T47D (cell line): ENCODE measurements at regions not wholly inside any gene's neighbourhood (a gene's known extent, or its start where the extent isn't known, plus 50 kb on each side); places are given as distances from the start of the nearest gene placed in this dataset.

Experiments used
- DNase-seq, 2 experiments: peaks; one replicate each; pipeline versions ENCODE4 v3.0.0 to v3.0.0-alpha.2; 2011 to 2012; ENCODE audit warnings: low read depth in 1 of 2, low spot score in 1 of 2
- JUND ChIP-seq: IDR thresholded peaks from 2 replicates; pipeline ENCODE4 v1.6.1; 2012; ENCODE audit warnings: low read depth
- in situ Hi-C: cut with HindIII; loops from 2 replicates; pipeline ENCODE4 v1.10.0; 2016; ENCODE audit warnings: low sequenced_read_pairs, low pct_unique_long_range_greater_than_20kb

GRCh38 chr4:4613641-4614286, 71.9 kb upstream of the STX18 start:
- in situ Hi-C loops, result no loop called here
- no peak for TF ChIP-seq JUND
- no peak for DNase-seq

GRCh38 chr4:4613126-4613465, 71.2 kb upstream of the STX18 start:
- in situ Hi-C loops, result no loop called here
- TF ChIP-seq JUND, result no peak
- DNase-seq, result no peak

- no peak for TF ChIP-seq JUND
- DNase-seq, result no peak
- in situ Hi-C loops, result no loop called here
Measured at GRCh38 chr4:4610672-4611071, 68.8 kb upstream of the STX18 start.

- no peak for TF ChIP-seq JUND
- no peak for DNase-seq
- in situ Hi-C loops, result no loop called here
Measured at GRCh38 chr4:4609622-4610334, 67.9 kb upstream of the STX18 start.

DNA sequence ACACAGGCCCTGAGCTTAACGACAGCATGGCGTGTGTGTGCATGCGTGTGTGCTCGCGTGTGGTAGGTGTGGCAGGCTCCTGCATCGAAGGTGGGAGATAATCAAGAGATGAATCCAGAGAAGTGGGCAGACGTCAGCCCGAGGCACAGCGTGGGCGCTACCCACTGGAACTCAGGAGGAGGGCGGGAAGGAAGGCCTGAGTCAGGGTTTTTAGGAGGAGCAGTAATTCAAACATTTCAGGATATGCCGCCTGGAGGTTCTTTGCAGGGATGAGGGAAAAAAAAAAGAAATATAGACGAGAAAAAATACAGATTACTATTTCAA, 66.3 kb upstream of the STX18 start:
- no peak for DNase-seq
- in situ Hi-C loops, result no loop called here
- TF ChIP-seq JUND, result no peak

DNA sequence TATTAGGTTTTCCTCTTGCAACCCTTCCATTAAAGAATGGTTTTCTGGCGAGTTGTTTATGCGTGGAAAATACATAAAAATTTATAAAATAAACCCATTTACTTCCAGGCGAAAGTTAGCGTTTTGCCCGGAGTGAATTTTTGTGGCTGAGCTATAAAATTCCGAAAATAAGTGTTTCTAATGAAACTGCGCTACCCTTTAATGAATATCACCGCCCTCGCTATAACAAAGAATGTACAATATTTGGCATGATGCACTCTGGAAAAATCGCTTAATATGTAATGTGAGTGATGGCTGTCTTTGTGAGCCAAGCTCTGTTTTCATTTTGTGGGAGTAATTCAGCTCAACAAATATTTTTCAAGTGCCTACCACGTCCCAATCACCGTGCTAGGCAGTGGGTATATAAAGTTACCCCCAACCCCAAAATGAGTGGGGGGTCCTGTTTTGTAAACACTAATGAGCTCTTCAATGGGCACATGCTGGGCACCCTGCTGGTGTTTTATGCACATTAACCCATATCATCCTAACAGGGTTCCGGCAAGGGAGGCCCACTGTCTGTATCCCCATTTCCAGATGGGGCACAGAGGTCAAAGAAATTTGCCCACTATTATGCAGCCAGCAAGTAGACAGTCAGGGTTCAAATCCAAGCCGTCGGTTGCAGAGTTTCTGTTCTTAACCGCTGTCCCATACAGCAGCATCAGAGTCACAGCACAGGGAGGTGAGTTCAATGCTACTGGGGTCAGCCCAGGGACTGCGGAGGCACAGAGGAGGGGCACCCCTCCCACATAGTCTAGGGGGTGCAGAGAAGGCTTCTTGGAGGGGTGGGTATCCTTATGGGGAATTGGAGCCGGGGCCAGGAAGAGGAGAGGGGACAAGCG, 65.7 kb upstream of the STX18 start:
- DNase-seq, result no peak
- TF ChIP-seq JUND, result no peak
- in situ Hi-C loops, result no loop called here

DNA sequence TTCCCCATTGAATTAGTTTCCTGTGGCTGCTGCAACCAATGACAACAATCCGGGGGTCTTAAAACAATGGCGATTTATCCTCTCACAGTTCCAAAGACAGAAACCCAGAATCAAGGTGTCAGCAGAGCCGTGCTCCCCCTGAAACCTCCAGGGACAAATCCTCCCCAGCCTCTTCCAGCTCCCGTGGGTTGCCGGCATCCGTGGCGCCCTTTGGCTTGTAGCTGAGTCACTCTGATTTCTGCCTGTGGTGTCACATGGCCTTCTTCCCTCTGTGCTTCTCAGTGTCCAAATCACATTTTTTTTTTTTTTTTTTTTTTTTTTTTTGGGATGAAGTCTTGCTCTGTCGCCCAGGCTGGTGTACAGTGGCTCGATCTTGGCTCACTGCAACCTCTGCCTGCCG, 64.5 kb upstream of the STX18 start:
- in situ Hi-C loops, result no loop called here
- DNase-seq, result no peak
- TF ChIP-seq JUND, result no peak

- DNase-seq, result no peak
- TF ChIP-seq JUND, result no peak
- in situ Hi-C loops, result no loop called here
Measured at GRCh38 chr4:4605849-4606248, 64.0 kb upstream of the STX18 start.

- no peak for TF ChIP-seq JUND
- in situ Hi-C loops, result no loop called here
- no peak for DNase-seq
Measured at GRCh38 chr4:4603592-4603991, 61.7 kb upstream of the STX18 start.

DNA sequence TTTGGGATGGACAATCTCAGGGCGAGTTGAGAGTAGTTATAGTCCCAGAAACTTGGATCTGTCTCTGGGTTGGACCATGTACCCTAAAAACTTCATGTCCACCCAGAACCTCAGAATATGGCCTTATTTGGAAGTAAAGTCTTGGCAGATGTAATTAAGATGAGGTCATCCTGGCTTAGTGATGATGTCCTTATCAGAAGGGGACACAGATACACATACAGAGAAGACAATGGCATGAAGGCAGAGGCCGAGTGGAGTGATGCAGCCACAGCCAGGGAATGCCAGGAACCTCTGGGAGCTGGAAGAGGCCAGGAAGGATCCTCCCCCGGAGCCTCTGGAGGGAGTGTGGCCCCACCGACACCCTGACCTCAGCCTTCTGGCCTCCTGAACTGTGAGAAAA, 61.2 kb upstream of the STX18 start:
- TF ChIP-seq JUND, result no peak
- in situ Hi-C loops, result no loop called here
- no peak for DNase-seq

DNA sequence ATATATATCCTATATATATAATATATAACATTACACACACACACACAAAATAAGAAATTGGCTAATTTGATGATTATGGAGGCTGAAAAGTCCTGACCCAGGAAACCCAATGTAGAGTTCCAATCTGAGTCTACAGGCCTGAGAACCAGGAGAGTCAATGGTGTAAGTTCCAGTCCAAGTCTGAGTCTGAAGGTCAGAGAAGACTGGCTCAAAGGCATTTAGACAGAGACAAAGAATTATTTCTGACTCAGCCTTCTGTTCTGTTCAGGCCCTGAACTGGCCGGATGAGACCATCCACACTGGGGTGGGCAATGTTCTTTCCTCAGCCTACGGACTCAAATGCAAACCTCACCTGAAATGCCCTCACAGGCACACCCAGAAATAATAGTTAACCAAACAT, 60.6 kb upstream of the STX18 start:
- TF ChIP-seq JUND, result no peak
- DNase-seq, result no peak
- in situ Hi-C loops, result no loop called here

DNA sequence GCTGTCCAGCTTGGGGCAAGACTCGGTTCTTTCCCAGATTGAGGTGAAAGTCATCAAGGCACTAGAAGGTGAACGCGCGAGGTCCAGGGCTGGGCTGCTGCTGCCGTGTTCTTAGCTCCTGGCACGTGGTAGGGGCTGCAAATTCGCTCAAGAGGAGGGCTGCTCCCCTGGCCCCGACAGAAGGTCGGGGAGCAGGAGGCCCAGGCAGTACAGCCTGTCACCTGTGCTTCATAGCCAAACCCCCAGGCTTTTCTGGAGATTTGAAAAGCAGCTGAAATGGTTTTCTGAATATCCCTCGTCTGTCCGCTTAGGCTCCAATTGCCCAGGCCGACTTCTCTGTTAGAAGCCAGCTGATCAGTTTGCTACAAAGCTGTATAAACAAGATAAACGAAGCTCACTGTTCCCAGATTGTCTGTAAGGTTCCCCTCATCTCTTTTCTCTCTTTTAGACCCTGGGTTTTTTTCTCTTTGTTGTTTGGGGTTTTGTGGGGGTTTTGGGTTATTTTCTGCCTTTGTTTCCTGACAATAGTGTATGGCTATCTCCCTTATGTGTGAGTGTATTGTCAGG, 60.0 kb upstream of the STX18 start:
- DNase-seq, result no peak
- no peak for TF ChIP-seq JUND
- in situ Hi-C loops, result no loop called here
